OCI-M2 (cell line): ENCODE measurements at regions not wholly inside any gene's neighbourhood (a gene's known extent, or its start where the extent isn't known, plus 50 kb on each side); places are given as distances from the start of the nearest gene placed in this dataset.
"Not testable (repeated sequence)": the region's sequence is repeated elsewhere in the genome, so short reads cannot be mapped to it uniquely, and the experiment has no call there.

Experiments
- DNase-seq: peaks from one replicate; lab custom pipeline; 2025; ENCODE audit not compliant: unreplicated experiment; lab: John Stamatoyannopoulos, UW

- DNase-seq, result no peak
These were observed 72.7 kb upstream of the NALF2 start for GRCh38 chrX:69431420-69431819.

- DNase-seq, result no peak
These were observed 73.3 kb upstream of the NALF2 start for GRCh38 chrX:69430785-69431184.

- DNase-seq, result no peak
These were observed 74.6 kb upstream of the NALF2 start for GRCh38 chrX:69429339-69430015.

- no peak for DNase-seq
These were observed 75.9 kb upstream of the NALF2 start for GRCh38 chrX:69428216-69428615.

- no peak for DNase-seq
These were observed 79.2 kb upstream of the NALF2 start for GRCh38 chrX:69424910-69425309.

GRCh38 chrX:69424161-69424560, 80.0 kb upstream of the NALF2 start:
- no peak for DNase-seq

- not testable (repeated sequence) for DNase-seq
These were observed 81.9 kb upstream of the NALF2 start for GRCh38 chrX:69422208-69422607.

- DNase-seq, result no peak
These were observed 88.4 kb upstream of the NALF2 start for GRCh38 chrX:69415698-69416097.

- no peak for DNase-seq
These were observed 91.5 kb upstream of the NALF2 start for GRCh38 chrX:69412661-69413060.

- DNase-seq, result no peak
These were observed 105.2 kb upstream of the NALF2 start for GRCh38 chrX:69398881-69399280.

- DNase-seq, result no peak
These were observed 107.2 kb upstream of the NALF2 start for GRCh38 chrX:69396916-69397315.

- DNase-seq, result no peak
These were observed 108.8 kb upstream of the NALF2 start for GRCh38 chrX:69395306-69395705.

- no peak for DNase-seq
These were observed 115.0 kb upstream of the NALF2 start for GRCh38 chrX:69389101-69389501.

GRCh38 chrX:69388526-69388925, 115.6 kb upstream of the NALF2 start:
- no peak for DNase-seq

- peak; percentile 1 for DNase-seq
These were observed 116.3 kb upstream of the NALF2 start for GRCh38 chrX:69387567-69388487.

- no peak for DNase-seq
These were observed 117.4 kb upstream of the NALF2 start for GRCh38 chrX:69386681-69387080.

GRCh38 chrX:69379412-69379811, 124.7 kb upstream of the NALF2 start:
- DNase-seq, result no peak

- DNase-seq, result no peak
These were observed 129.6 kb upstream of the NALF2 start for GRCh38 chrX:69374569-69374968.

- DNase-seq, result no peak
These were observed 131.7 kb upstream of the NALF2 start for GRCh38 chrX:69372435-69372834.

- DNase-seq, result no peak
These were observed 133.0 kb upstream of the NALF2 start for GRCh38 chrX:69371159-69371558.

GRCh38 chrX:69369999-69370398, 134.1 kb upstream of the NALF2 start:
- no peak for DNase-seq

GRCh38 chrX:69366183-69366582, 137.9 kb upstream of the NALF2 start:
- no peak for DNase-seq
